Right atrium auricular region (tissue), 2 donors: ENCODE measurements at regions not wholly inside any gene's neighbourhood (a gene's known extent, or its start where the extent isn't known, plus 50 kb on each side); places are given as distances from the start of the nearest gene placed in this dataset.

Source experiments
- DNase-seq: peaks from one replicate; pipeline ENCODE4 v3.0.0-alpha.2; 2019; ENCODE audit warnings: low spot score
- H3K27ac ChIP-seq, 2 donors: fragments of 200-600 bp; sonication (generic); 1 replicate in 1 of 2; 2 replicates in 1 of 2; pipeline ENCODE4 v1.5.1; 2016 to 2019
- H3K27me3 ChIP-seq, 2 donors: fragments of 200-600 bp; sonication (generic); one replicate each; pipeline versions ENCODE4 v1.5.1 to v1.6.0; 2017 to 2019
- H3K36me3 ChIP-seq: fragments of 200-600 bp; sonication (generic); one replicate; pipeline ENCODE4 v1.5.1; 2016
- H3K4me1 ChIP-seq, 2 donors: fragments of 200-600 bp; sonication (generic); one replicate each; pipeline versions ENCODE4 v1.5.1 to v1.6.0; 2017 to 2019
- H3K4me3 ChIP-seq, 2 donors: fragments of 200-600 bp; sonication (generic); 1 replicate in 1 of 2; 2 replicates in 1 of 2; pipeline ENCODE4 v1.5.1; 2017 to 2019; ENCODE audit warnings: mild to moderate bottlenecking in 1 of 2, moderate library complexity in 1 of 2
- H3K9me3 ChIP-seq, 2 donors: fragments of 200-600 bp; sonication (generic); one replicate each; pipeline ENCODE4 v1.5.1; 2019
- TF ChIP-seq, protein P1 (sequence below), 2 donors: fragments of 200-600 bp; sonication (generic); IDR thresholded peaks; one replicate each; pipeline ENCODE4 v1.5.1; 2019; ENCODE audit warnings: antibody characterized with exemption in 2 of 2

DNA sequence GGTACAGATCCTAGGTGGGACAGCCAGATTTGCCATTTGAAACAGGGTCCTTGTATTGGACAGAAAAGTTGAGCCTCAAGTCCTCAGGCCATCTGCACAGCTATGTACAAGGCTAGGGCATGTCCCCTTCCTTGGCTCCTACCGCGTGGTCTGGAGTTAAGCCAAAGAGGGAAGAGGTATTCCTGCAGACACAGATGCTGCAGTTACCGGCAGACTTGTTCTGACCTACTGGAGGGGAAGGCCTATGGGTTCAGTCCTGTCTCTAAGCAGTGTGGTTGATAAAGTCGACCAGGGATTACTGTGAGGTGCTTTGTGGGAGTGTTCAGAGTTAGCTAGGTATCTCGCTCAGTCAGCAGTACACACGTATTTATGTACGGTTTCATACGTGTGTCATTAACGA, 180.6 kb downstream of the ADAMTS15 start:
- H3K36me3 ChIP-seq = no peaks in the 10 kb centered on the region
- H3K4me1 ChIP-seq = peaks cover 0 to 5% of the 10 kb centered on the region in 2 donors
- no peak overlapping the region for H3K27ac ChIP-seq
- TF ChIP-seq, protein P1, sequence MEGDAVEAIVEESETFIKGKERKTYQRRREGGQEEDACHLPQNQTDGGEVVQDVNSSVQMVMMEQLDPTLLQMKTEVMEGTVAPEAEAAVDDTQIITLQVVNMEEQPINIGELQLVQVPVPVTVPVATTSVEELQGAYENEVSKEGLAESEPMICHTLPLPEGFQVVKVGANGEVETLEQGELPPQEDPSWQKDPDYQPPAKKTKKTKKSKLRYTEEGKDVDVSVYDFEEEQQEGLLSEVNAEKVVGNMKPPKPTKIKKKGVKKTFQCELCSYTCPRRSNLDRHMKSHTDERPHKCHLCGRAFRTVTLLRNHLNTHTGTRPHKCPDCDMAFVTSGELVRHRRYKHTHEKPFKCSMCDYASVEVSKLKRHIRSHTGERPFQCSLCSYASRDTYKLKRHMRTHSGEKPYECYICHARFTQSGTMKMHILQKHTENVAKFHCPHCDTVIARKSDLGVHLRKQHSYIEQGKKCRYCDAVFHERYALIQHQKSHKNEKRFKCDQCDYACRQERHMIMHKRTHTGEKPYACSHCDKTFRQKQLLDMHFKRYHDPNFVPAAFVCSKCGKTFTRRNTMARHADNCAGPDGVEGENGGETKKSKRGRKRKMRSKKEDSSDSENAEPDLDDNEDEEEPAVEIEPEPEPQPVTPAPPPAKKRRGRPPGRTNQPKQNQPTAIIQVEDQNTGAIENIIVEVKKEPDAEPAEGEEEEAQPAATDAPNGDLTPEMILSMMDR (IDR thresholded peaks at IDR 0.05) = no peak
- no peaks in the 10 kb centered on the region for H3K27me3 ChIP-seq
- H3K4me3 ChIP-seq = no peak overlapping the region
- DNase-seq = no peak
- no peaks in the 10 kb centered on the region for H3K9me3 ChIP-seq

DNA sequence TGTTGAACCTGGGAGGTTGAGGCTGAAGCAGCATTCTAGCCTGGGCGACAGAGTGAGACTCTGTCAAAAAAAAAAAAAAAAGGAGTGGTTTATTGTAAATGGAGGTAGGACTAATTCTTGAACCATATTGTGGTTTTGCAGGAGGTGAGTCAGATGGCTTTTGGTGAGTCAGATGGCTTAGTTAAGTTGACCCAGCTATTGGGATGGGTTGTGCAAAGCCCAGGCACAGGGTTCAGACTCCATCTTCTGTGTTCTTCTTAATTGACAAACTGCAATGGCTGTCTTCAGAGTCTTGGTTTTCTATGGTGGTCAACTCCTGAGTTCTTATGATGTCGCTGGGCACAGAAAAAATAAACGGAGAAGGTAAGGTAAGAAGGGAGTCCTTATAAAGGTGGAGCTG, 182.7 kb downstream of the ADAMTS15 start:
- Histone ChIP-seq H3K27me3 (no peaks in the 10 kb centered on the region), H3K4me3 (no peak overlapping the region), H3K27ac (no peak overlapping the region), H3K36me3 (no peaks in the 10 kb centered on the region), H3K4me1 (peaks cover 0 to 8% of the 10 kb centered on the region in 2 donors), H3K9me3 (no peaks in the 10 kb centered on the region)
- no peak for DNase-seq
- TF ChIP-seq, protein P1 (IDR thresholded peaks at IDR 0.05) = no peak

DNA sequence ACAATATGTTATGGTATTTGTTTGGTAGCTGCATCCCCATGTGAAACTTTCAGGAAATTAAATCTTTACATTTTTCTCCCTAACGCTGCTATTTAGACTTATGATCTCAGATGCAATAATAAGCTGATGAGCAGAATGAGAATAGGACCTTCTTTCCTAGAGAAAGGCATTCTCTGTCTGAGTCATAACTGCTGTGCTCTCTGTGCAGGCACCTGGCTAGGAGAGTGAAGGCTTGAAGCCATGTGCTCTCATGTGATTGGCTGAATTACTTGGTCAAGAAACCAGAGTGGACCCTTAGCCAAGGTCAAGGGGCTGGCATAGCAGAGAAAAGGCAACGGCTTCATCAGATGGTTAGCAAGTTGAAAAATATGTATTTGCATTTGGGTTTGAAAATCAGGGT, 185.0 kb downstream of the ADAMTS15 start:
- H3K36me3 ChIP-seq = no peaks in the 10 kb centered on the region
- H3K9me3 ChIP-seq = no peaks in the 10 kb centered on the region
- peaks cover 0 to 15% of the 10 kb centered on the region in 2 donors for H3K4me1 ChIP-seq
- no peak for DNase-seq
- no peak overlapping the region for H3K27ac ChIP-seq
- H3K4me3 ChIP-seq = no peak overlapping the region
- TF ChIP-seq, protein P1 (IDR thresholded peaks at IDR 0.05) = no peak
- H3K27me3 ChIP-seq = no peaks in the 10 kb centered on the region

DNA sequence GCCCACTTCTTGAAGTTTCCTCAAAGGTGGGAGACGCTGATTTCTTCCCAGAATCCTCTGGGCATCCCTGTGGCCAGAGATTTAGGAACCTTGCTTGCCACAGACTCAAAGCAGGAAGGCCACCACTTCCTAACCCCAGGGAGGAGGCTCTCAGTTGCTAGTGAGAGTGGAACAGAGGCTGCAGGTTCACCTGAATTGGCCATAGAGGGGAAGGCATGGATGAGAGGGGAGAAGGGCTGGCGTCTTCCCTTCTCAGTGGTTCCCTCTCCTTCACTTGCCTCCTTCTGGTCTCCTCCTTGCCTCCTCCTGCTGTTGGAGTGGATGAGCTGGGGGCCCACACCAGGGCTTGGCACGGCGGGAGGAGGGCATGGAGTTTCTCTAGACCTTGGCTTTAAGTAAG, 185.7 kb downstream of the ADAMTS15 start:
- no peaks in the 10 kb centered on the region for H3K27me3 ChIP-seq
- H3K36me3 ChIP-seq = no peaks in the 10 kb centered on the region
- H3K27ac ChIP-seq = no peak overlapping the region
- TF ChIP-seq, protein P1 (IDR thresholded peaks at IDR 0.05) = no peak
- DNase-seq = no peak
- H3K4me3 ChIP-seq = no peak overlapping the region
- no peaks in the 10 kb centered on the region for H3K9me3 ChIP-seq
- peaks cover 0 to 15% of the 10 kb centered on the region in 2 donors for H3K4me1 ChIP-seq

DNA sequence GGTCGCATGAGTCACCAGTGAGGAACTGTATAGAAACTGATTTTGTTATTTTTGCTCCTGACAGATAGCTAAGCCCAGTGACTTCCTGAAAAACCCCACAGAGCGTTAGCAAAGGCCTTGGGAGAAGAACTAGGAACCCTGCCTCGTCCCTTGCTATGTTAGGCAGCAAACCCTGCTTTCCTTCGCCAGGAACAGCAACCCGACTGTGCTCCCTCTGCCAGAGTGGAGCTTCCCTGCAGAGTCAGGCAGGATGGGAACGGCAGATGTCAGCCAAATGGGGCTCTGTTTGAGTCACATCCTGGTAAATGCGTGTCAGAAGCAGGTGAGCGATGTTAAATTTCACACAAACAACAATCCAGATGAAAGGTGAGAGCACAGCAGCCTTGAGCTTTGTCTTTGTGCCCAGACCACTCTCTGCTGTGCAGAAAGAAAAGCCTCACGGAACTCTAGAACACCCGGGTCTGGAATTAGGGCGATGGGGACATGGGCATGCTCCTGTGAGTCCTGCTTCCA, 186.6 kb downstream of the ADAMTS15 start:
- TF ChIP-seq, protein P1 (IDR thresholded peaks at IDR 0.05) = no peak
- peaks cover 0 to 15% of the 10 kb centered on the region in 2 donors for H3K4me1 ChIP-seq
- no peak overlapping the region for H3K27ac ChIP-seq

DNA sequence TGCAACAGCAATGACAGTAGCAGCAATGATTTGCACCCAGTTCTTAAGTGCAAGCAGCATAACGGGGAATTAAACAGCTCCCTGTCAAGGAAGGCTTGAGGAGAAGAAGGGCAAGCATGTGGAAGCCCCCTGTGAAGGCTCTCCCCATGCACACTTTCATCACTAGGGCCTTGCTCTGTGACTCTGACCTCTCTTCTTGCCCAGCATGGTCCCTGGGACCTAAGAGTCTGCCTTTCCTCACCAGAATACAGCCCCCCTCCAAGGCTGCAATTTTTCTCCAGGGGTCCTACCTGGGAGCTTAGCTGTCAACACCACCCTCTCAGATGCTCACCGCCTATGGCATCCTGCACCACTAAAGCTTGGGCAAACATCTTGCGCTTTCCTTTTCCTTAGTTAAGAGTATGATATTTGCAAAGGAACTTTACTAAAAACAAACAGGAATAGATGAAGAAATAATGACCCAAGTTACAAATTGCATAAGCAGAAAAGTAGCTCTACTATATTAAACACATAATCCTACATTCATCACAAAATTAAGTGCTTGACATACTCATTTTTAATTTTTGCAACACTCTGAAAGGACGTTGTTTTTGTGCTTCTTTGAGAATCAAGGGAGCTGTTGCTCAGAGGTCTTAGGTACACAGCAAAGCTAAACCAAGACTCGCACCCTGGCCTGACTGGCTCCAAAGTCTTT, 187.6 kb downstream of the ADAMTS15 start:
- Histone ChIP-seq H3K4me1 (peaks cover 0 to 15% of the 10 kb centered on the region in 2 donors), H3K27me3 (no peaks in the 10 kb centered on the region), H3K9me3 (no peaks in the 10 kb centered on the region), H3K27ac (no peak overlapping the region), H3K4me3 (no peak overlapping the region), H3K36me3 (no peaks in the 10 kb centered on the region)
- TF ChIP-seq, protein P1 (IDR thresholded peaks at IDR 0.05) = no peak
- no peak for DNase-seq

More for the DNA sequence above, 186.6 kb downstream of the ADAMTS15 start:
- no peaks in the 10 kb centered on the region for H3K27me3 ChIP-seq
- H3K36me3 ChIP-seq = no peaks in the 10 kb centered on the region
- H3K9me3 ChIP-seq = no peaks in the 10 kb centered on the region
- no peak for DNase-seq
- no peak overlapping the region for H3K4me3 ChIP-seq
